ENCODE measurements at regions not wholly inside any gene's neighbourhood (a gene's known extent, or its start where the extent isn't known, plus 50 kb on each side); places are given as distances from the start of the nearest gene placed in this dataset.

- Mint-ChIP-seq H3K27ac (ENCODE audit: unreplicated experiment) (no peak overlapping the region), H3K9me3 (no peaks in the 10 kb centered on the region), H3K36me3 (ENCODE audit: low read depth) (no peaks in the 10 kb centered on the region), H3K4me3 (no peak overlapping the region), H3K4me1 (peaks cover 22% of the 10 kb centered on the region), H3K27me3 (ENCODE audit: low read depth) (no peaks in the 10 kb centered on the region)
- TF ChIP-seq, protein P1, sequence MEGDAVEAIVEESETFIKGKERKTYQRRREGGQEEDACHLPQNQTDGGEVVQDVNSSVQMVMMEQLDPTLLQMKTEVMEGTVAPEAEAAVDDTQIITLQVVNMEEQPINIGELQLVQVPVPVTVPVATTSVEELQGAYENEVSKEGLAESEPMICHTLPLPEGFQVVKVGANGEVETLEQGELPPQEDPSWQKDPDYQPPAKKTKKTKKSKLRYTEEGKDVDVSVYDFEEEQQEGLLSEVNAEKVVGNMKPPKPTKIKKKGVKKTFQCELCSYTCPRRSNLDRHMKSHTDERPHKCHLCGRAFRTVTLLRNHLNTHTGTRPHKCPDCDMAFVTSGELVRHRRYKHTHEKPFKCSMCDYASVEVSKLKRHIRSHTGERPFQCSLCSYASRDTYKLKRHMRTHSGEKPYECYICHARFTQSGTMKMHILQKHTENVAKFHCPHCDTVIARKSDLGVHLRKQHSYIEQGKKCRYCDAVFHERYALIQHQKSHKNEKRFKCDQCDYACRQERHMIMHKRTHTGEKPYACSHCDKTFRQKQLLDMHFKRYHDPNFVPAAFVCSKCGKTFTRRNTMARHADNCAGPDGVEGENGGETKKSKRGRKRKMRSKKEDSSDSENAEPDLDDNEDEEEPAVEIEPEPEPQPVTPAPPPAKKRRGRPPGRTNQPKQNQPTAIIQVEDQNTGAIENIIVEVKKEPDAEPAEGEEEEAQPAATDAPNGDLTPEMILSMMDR (conservative IDR thresholded peaks at IDR 0.05) = no peak
- no peak for DNase-seq (ENCODE audit: low read depth, low spot score)
Measured at GRCh38 chr4:138675685-138676084, 339.9 kb upstream of the NOCT start.

- H3K9me3 Mint-ChIP-seq = no peaks in the 10 kb centered on the region
- H3K27ac Mint-ChIP-seq (ENCODE audit: unreplicated experiment) = no peak overlapping the region
- DNase-seq (ENCODE audit: low read depth, low spot score) = no peak
- TF ChIP-seq, protein P1 (conservative IDR thresholded peaks at IDR 0.05) = no peak
- no peaks in the 10 kb centered on the region for H3K27me3 Mint-ChIP-seq (ENCODE audit: low read depth)
- no peak overlapping the region for H3K4me3 Mint-ChIP-seq
- H3K4me1 Mint-ChIP-seq = peaks cover 22% of the 10 kb centered on the region
- no peaks in the 10 kb centered on the region for H3K36me3 Mint-ChIP-seq (ENCODE audit: low read depth)
Measured at GRCh38 chr4:138674209-138674608, 341.4 kb upstream of the NOCT start.

DNA sequence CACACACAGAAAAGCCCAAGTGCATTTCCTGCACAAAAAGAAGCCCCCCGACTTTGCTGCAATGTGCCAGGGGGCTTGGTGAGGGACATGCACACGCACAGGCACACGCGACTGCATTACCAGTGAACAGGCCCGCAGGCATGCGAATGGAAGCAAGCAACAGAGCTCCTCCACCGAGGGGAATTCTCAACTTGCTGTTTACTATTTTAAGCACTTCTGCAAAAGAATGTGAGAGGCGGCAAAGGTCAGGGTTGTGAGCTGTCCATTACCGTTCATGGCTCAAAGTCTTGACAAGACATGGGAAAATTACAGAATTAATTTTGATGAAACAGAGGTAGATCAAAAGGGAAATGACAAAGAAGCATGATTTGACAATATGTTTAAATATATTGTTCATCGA, 342.5 kb upstream of the NOCT start:
- TF ChIP-seq, protein P1 (conservative IDR thresholded peaks at IDR 0.05) = no peak
- Mint-ChIP-seq H3K9me3 (no peaks in the 10 kb centered on the region), H3K27me3 (ENCODE audit: low read depth) (no peaks in the 10 kb centered on the region), H3K4me1 (peaks cover 22% of the 10 kb centered on the region), H3K36me3 (ENCODE audit: low read depth) (no peaks in the 10 kb centered on the region), H3K27ac (ENCODE audit: unreplicated experiment) (peak overlapping the region; percentile 35), H3K4me3 (no peak overlapping the region)
- DNase-seq (ENCODE audit: low read depth, low spot score) = no peak

DNA sequence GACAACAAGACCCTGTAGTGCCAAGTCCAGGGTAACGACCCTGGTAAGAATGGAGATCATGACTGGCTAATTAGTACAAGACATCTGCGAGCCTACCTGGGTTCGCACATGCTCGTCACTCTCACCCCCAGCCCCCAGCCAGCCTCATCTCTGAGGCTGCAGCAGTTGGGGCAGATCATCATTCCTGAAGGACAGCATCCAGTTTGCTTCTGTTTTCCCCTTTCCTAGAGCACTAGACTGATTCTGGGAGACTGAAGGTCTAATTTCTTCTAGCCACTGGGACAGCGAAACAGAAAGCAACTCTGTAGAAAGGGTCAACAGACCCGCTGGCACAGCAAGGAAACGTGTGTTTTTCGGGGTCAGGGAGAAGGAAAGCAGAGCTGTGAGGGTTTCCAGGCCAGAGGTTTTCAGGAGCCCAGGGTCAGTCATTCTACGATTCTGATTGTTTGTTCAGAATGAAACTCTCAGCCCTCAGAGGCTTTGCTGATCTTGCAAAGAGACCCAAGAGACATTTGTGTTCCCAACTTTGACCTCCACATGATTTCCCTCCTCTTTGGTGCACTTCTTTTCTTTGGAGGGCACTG, 343.1 kb upstream of the NOCT start:
- Mint-ChIP-seq H3K36me3 (ENCODE audit: low read depth) (no peaks in the 10 kb centered on the region), H3K27me3 (ENCODE audit: low read depth) (no peaks in the 10 kb centered on the region), H3K9me3 (peaks cover 2% of the 10 kb centered on the region), H3K27ac (ENCODE audit: unreplicated experiment) (peak overlapping the region; percentile 89), H3K4me1 (peaks cover 22% of the 10 kb centered on the region), H3K4me3 (no peak overlapping the region)
- TF ChIP-seq, protein P1 (conservative IDR thresholded peaks at IDR 0.05) = no peak
- DNase-seq (ENCODE audit: low read depth, low spot score) = no peak

DNA sequence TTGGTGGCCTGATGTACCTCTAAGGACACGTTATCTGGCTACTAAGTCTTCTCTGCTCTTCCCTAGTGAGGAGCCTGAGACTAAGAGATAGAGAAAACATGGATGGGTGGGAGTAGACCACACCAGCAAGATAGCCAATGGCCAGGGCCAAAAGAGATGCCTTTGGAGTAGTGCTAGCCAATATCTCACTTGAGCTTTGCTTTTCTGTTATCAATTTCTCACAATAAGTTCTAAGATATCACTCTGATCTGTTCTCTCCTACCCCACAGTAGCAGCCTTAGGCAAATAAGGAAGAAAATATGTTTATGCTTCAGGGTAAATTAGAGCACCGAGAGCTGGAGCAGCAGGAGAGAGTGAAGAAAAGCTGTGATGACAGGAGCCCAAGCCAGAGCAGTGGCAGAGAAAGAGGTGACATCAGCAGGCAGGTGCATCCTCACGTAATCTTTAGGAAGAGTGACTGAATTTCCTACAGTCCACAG, 343.9 kb upstream of the NOCT start:
- no peaks in the 10 kb centered on the region for H3K27me3 Mint-ChIP-seq (ENCODE audit: low read depth)
- peaks cover 22% of the 10 kb centered on the region for H3K4me1 Mint-ChIP-seq
- peaks cover 2% of the 10 kb centered on the region for H3K9me3 Mint-ChIP-seq
- H3K4me3 Mint-ChIP-seq = no peak overlapping the region
- TF ChIP-seq, protein P1 (conservative IDR thresholded peaks at IDR 0.05) = no peak
- no peak for DNase-seq (ENCODE audit: low read depth, low spot score)
- H3K27ac Mint-ChIP-seq (ENCODE audit: unreplicated experiment) = no peak overlapping the region
- no peaks in the 10 kb centered on the region for H3K36me3 Mint-ChIP-seq (ENCODE audit: low read depth)

Measured in neural crest cell (in vitro differentiated cells).